Sigmoid colon (tissue), 6 donors: ENCODE measurements at regions not wholly inside any gene's neighbourhood (a gene's known extent, or its start where the extent isn't known, plus 50 kb on each side); places are given as distances from the start of the nearest gene placed in this dataset.

ENCODE experiments used
- DNase-seq: peaks from one replicate; pipeline ENCODE4 v3.0.0-alpha.2; 2019
- H3K27ac ChIP-seq, 4 donors: fragments of 200-600 bp; sonication (generic); one replicate each; pipeline ENCODE4 v1.5.1; 2016 to 2019; ENCODE audit warnings: mild to moderate bottlenecking in 1 of 4
- H3K27me3 ChIP-seq, 3 donors: fragments of 200-600 bp; sonication (generic); one replicate each; pipeline ENCODE4 v1.5.1; 2019; ENCODE audit warnings: mild to moderate bottlenecking in 1 of 3
- H3K36me3 ChIP-seq, 4 donors: fragments of 200-600 bp; sonication (generic); one replicate each; pipeline ENCODE4 v1.5.1; 2016 to 2019
- H3K4me1 ChIP-seq, 4 donors: fragments of 200-600 bp; sonication (generic); one replicate each; pipeline ENCODE4 v1.5.1; 2017 to 2019
- H3K4me3 ChIP-seq, 4 donors: fragments of 200-600 bp; sonication (generic); one replicate each; pipeline ENCODE4 v1.5.1; 2017 to 2019; ENCODE audit warnings: mild to moderate bottlenecking in 2 of 4, moderate library complexity in 1 of 4
- H3K9me3 ChIP-seq, 4 donors: fragments of 200-600 bp in 3 of 4; sonication (generic) in 3 of 4; one replicate each; pipeline versions ENCODE4 v1.5.1 to v1.6.1; 2013 to 2019
- EP300 ChIP-seq, 4 donors: sonication (generic); formaldehyde crosslinking; IDR thresholded peaks; one replicate each; pipeline ENCODE4 v1.6.1; 2017; ENCODE audit warnings: antibody characterized with exemption in 4 of 4
- POLR2A ChIP-seq, 2 donors: fragments of 450-650 bp; IDR thresholded peaks; one replicate each; pipeline ENCODE4 v1.6.1; 2016; ENCODE audit warnings: antibody characterized with exemption in 2 of 2, mild to moderate bottlenecking in 2 of 2, moderate library complexity in 2 of 2
- POLR2AphosphoS5 ChIP-seq, 4 donors: sonication (generic); formaldehyde crosslinking; IDR thresholded peaks; one replicate each; pipeline ENCODE4 v1.6.1; 2017; ENCODE audit warnings: antibody characterized with exemption in 4 of 4
- WGBS, 2 donors: extraction: QIAGEN DNeasy Blood & Tissue Kit; methylation state at CpG; one replicate each; pipeline ENCODE4 v1.1.7; 2013; 5-methylcytosine and 5-hydroxymethylcytosine counted together
- intact Hi-C: fragments of 100-400 bp; cut with DNase I; formaldehyde crosslinking; loops from one replicate; pipeline ENCODE4 v1.15.1; 2023
- TF ChIP-seq, protein P1 (sequence below), 4 experiments: fragments of 450-650 bp in 3 of 4; fragments of 200-600 bp in 1 of 4; IDR thresholded peaks; one replicate each; pipeline ENCODE4 v1.5.1; 2016 to 2019; ENCODE audit warnings: antibody characterized with exemption in 4 of 4, mild to moderate bottlenecking in 3 of 4, moderate library complexity in 2 of 4
- donor health status: healthy with polysubstance abuse.
- donor health status: healthy.

DNA sequence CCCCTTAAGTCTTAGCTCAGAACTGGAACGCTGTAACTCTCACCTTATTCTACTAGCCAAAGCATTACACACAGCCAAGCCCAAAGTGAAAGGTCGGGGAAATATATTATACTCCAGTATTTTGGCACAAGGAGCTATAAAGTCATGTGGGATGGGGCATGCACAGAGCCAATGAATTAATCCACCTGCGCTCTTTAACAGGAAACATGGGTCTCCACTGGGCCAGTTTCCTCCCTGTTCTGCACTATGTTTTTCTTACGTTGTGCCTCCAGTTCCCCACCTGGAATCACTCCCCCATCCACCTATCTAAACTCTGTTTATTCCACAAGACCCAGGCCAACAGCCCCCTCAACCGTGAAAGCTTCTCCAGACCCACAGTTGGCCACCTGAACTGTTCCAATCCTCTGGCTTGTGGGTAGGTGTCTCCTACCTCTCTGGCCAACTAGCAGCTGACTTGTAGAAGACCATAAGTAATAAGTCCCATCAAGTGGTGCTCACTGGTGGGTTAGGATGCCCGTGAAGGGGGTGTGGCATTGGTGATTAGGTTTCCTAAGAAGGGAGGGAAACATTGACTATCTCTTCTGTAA, 286.9 kb downstream of the NPIPA8 start:
- no peaks in the 10 kb centered on the region for H3K36me3 ChIP-seq
- no peak overlapping the region for H3K4me3 ChIP-seq
- DNase-seq, result no peak
- H3K9me3 ChIP-seq, result no peaks in the 10 kb centered on the region
- intact Hi-C loops, result no loop called here
- H3K27ac ChIP-seq, result no peak overlapping the region
- TF ChIP-seq, protein P1, sequence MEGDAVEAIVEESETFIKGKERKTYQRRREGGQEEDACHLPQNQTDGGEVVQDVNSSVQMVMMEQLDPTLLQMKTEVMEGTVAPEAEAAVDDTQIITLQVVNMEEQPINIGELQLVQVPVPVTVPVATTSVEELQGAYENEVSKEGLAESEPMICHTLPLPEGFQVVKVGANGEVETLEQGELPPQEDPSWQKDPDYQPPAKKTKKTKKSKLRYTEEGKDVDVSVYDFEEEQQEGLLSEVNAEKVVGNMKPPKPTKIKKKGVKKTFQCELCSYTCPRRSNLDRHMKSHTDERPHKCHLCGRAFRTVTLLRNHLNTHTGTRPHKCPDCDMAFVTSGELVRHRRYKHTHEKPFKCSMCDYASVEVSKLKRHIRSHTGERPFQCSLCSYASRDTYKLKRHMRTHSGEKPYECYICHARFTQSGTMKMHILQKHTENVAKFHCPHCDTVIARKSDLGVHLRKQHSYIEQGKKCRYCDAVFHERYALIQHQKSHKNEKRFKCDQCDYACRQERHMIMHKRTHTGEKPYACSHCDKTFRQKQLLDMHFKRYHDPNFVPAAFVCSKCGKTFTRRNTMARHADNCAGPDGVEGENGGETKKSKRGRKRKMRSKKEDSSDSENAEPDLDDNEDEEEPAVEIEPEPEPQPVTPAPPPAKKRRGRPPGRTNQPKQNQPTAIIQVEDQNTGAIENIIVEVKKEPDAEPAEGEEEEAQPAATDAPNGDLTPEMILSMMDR (IDR thresholded peaks at IDR 0.05), result no peak
- TF ChIP-seq POLR2A (IDR thresholded peaks at IDR 0.05), result no peak
- TF ChIP-seq EP300 (IDR thresholded peaks at IDR 0.05), result no peak
- TF ChIP-seq POLR2AphosphoS5 (IDR thresholded peaks at IDR 0.05), result no peak
- H3K4me1 ChIP-seq, result no peaks in the 10 kb centered on the region
- H3K27me3 ChIP-seq, result no peaks in the 10 kb centered on the region
- 30 to 67% methylated on average over 6 of the region's 6 CpGs for WGBS, 2 donors

DNA sequence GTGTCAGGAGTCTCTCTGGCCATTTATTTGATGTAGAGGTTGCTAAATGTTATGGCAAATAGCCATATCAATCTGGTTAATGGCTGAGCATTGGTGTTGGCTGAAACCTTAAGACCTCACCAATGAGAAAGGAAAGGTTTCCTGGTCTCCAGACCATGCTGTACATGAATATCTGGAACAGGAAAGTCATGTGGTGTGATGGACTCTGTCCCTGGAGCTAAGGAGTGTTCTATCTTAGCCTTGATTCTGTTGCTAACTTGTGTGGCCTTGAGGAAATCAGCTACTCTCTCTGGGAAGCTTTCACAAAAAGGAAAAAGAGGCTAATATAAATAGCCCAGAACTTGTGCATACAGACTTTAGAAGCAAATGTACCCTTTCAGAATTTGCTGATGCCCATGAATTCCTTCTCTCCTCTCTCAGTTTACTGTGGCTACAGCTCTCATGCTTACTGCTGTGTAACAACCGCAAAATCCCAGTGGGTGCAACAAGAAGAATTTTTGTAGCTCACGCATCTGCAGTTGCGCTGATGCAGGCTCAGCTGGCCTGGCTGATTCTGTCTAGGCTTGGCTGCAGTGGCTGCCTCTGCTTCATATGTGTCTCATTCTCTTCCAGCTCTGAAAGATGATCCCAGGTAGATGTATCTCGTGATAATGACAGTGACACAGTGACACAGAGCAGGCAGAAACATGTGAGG, 287.5 kb downstream of the NPIPA8 start:
- Histone ChIP-seq H3K9me3 (no peaks in the 10 kb centered on the region), H3K27ac (no peak overlapping the region), H3K4me3 (no peak overlapping the region), H3K36me3 (no peaks in the 10 kb centered on the region), H3K27me3 (no peaks in the 10 kb centered on the region), H3K4me1 (no peaks in the 10 kb centered on the region)
- intact Hi-C loops, result no loop called here
- 60 to 86% methylated on average over 4 of the region's 4 CpGs for WGBS, 2 donors
- DNase-seq, result no peak
- TF ChIP-seq, protein P1 (IDR thresholded peaks at IDR 0.05), result no peak
- no peak for TF ChIP-seq POLR2AphosphoS5 (IDR thresholded peaks at IDR 0.05)
- TF ChIP-seq POLR2A (IDR thresholded peaks at IDR 0.05), result no peak
- TF ChIP-seq EP300 (IDR thresholded peaks at IDR 0.05), result no peak

DNA sequence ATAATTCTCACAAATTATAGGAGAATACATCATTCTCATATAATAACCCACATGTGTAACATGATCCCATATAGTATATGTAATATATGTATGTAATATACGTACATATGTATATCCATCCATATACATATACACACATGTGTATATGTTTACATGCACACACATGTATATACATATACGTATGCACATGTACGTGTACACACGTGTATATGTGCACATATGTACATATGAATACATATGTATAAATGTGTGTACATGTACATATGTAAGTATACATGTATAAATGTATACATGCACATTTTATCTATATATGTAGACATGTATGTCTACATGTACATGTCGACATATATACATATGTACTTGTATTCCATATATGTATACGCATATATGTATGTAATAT, 288.8 kb downstream of the NPIPA8 start:
- Histone ChIP-seq H3K27ac (no peak overlapping the region), H3K9me3 (no peaks in the 10 kb centered on the region), H3K4me1 (no peaks in the 10 kb centered on the region), H3K36me3 (no peaks in the 10 kb centered on the region), H3K27me3 (no peaks in the 10 kb centered on the region), H3K4me3 (no peak overlapping the region)
- DNase-seq, result no peak
- WGBS, 2 donors, result 94 to 95% methylated on average over 6 of the region's 6 CpGs
- TF ChIP-seq POLR2AphosphoS5 (IDR thresholded peaks at IDR 0.05), result no peak
- TF ChIP-seq, protein P1 (IDR thresholded peaks at IDR 0.05), result no peak
- intact Hi-C loops, result no loop called here

DNA sequence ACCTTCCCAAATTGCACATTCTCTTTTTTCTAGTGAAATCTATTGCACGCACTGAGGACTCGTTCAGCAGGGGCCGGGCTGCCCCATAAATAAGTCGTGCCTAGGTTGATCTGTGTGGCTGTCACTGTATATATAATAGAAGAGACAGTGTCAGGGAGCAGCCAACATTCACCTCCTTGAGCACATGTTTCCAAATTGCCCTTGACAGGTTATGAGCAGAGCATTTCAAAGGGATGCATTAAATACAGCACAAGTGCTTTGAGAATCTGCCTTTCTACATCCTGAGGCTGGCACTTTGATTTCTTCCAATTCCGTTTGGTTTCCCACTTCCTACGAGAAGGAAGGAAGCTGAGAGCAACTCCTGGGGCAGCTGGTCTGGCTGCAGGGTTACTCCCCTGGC, 291.2 kb downstream of the NPIPA8 start:
- no peak overlapping the region for H3K4me3 ChIP-seq
- H3K27ac ChIP-seq, result no peak overlapping the region
- 68 to 89% methylated on average over 6 of the region's 6 CpGs for WGBS, 2 donors
- no peaks in the 10 kb centered on the region for H3K4me1 ChIP-seq
- H3K9me3 ChIP-seq, result no peaks in the 10 kb centered on the region
- no peak for DNase-seq
- no peaks in the 10 kb centered on the region for H3K27me3 ChIP-seq
- intact Hi-C loops, result no loop called here
- H3K36me3 ChIP-seq, result no peaks in the 10 kb centered on the region
- no peak for TF ChIP-seq POLR2A (IDR thresholded peaks at IDR 0.05)

DNA sequence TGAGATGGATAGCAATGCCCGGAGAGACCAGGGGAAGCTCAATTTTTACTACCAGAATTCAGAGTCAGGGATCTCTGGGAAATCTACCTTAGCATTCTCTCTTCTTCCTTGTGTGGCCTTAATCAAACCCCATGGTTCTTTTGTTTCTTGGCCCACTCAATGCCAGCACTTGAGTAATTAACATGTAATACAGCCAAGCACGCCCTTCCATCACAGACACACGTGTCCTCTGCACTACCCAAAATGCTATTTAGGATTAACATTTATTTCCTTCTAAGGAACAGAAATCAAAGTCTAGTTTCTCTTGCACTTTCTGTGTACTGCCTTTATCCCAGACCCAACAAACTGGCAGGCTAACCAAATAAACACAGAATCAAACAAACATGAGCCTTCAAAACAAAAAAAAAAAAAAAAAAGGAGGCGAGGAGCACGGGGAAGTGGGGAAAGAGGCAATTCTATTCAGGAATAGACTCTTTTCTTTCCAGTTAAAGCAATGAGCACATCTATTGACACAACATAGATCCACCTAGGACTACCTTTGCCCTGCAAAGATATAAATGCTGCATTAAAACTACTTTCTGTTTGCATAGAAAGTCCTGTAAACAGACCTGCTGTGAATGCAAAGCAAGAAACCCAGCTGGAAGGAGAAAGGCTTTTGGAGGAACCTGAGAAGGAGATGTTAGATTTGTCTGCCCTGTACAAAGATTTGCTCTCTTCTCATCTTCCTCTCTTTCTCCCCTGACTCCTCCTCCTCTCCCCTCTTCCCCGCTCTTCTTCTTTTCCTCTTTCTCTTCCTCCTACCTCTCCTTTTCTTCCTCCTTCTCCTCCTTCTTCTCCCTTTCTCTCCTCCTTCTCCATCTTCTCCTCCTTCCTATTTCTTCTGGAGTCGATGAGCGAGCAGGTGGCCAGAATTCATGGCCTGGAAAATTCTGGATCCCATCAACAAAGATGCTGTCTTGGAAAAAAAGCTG, 294.4 kb downstream of the NPIPA8 start:
- intact Hi-C loops, result no loop called here

More for the DNA sequence above, 294.4 kb downstream of the NPIPA8 start:
- 14 to 44% methylated on average over 8 of the region's 8 CpGs for WGBS, 2 donors
- Histone ChIP-seq H3K36me3 (no peaks in the 10 kb centered on the region), H3K4me3 (no peak overlapping the region), H3K4me1 (no peaks in the 10 kb centered on the region), H3K9me3 (no peaks in the 10 kb centered on the region), H3K27me3 (no peaks in the 10 kb centered on the region), H3K27ac (no peak overlapping the region)
- no peak for DNase-seq
- no peak for TF ChIP-seq POLR2AphosphoS5 (IDR thresholded peaks at IDR 0.05)
- no peak for TF ChIP-seq EP300 (IDR thresholded peaks at IDR 0.05)
- TF ChIP-seq, protein P1 (IDR thresholded peaks at IDR 0.05), result no peak
- no peak for TF ChIP-seq POLR2A (IDR thresholded peaks at IDR 0.05)
